ENCODE measurements at regions not wholly inside any gene's neighbourhood (a gene's known extent, or its start where the extent isn't known, plus 50 kb on each side); places are given as distances from the start of the nearest gene placed in this dataset.

- Histone ChIP-seq H3K79me2 (replicated peaks; ENCODE audit: insufficient read depth, low read length) (no peaks in the 10 kb centered on the region), H3K9ac (ENCODE audit: low read length) (no peak overlapping the region), H3K9me3 (ENCODE audit: low read length) (no peaks in the 10 kb centered on the region), H2AFZ (ENCODE audit: low read depth, low read length) (no peak overlapping the region), H3K9me2 (ENCODE audit: insufficient read depth, low read length) (no peaks in the 10 kb centered on the region), H3F3A (ENCODE audit: insufficient read depth, low read length, poor library complexity, severe bottlenecking) (no peaks in the 10 kb centered on the region), H3K27me3 (ENCODE audit: insufficient read depth, low read depth, low read length) (no peaks in the 10 kb centered on the region), H3K4me3 (ENCODE audit: low read length) (no peak overlapping the region), H3K4me2 (ENCODE audit: low read length) (no peak overlapping the region), H3K36me3 (ENCODE audit: insufficient read depth, low read length) (no peaks in the 10 kb centered on the region), H4K20me1 (ENCODE audit: insufficient read depth) (no peaks in the 10 kb centered on the region), H3K27ac (ENCODE audit: low read length) (no peak overlapping the region)
- TF ChIP-seq SMC3 (conservative IDR thresholded peaks at IDR 0.05; ENCODE audit: poor library complexity), result no peak
- no peak for TF ChIP-seq CTCF (IDR thresholded peaks at IDR 0.05; ENCODE audit: poor library complexity, severe bottlenecking)
Measured at GRCh38 chr7:42702647-42703046, 209.2 kb downstream of the C7orf25 start.

- TF ChIP-seq EZH2 (IDR thresholded peaks at IDR 0.05; ENCODE audit: borderline replicate concordance, insufficient read depth, low read length, poor library complexity, severe bottlenecking) (no peak), SMC3 (conservative IDR thresholded peaks at IDR 0.05; ENCODE audit: poor library complexity) (no peak), POLR2AphosphoS5 (IDR thresholded peaks at IDR 0.05) (no peak), MXI1 (conservative IDR thresholded peaks at IDR 0.05; ENCODE audit: poor library complexity, severe bottlenecking) (no peak), TAF1 (IDR thresholded peaks at IDR 0.05; ENCODE audit: low read depth) (no peak), CTCF (IDR thresholded peaks at IDR 0.05; ENCODE audit: poor library complexity, severe bottlenecking) (no peak), EP300 (conservative IDR thresholded peaks at IDR 0.05; ENCODE audit: poor library complexity, severe bottlenecking) (no peak), REST (IDR thresholded peaks at IDR 0.05; ENCODE audit: borderline replicate concordance) (no peak), RAD21 (conservative IDR thresholded peaks at IDR 0.05) (no peak)
- Histone ChIP-seq H4K20me1 (ENCODE audit: insufficient read depth) (no peaks in the 10 kb centered on the region), H3F3A (ENCODE audit: insufficient read depth, low read length, poor library complexity, severe bottlenecking) (no peaks in the 10 kb centered on the region), H3K9me2 (ENCODE audit: insufficient read depth, low read length) (no peaks in the 10 kb centered on the region), H3K9me3 (ENCODE audit: low read length) (no peaks in the 10 kb centered on the region), H3K4me2 (ENCODE audit: low read length) (no peak overlapping the region), H3K27me3 (ENCODE audit: insufficient read depth, low read depth, low read length) (no peaks in the 10 kb centered on the region), H3K4me3 (ENCODE audit: low read length) (no peak overlapping the region), H3K79me2 (replicated peaks; ENCODE audit: insufficient read depth, low read length) (no peaks in the 10 kb centered on the region), H3K9ac (ENCODE audit: low read length) (no peak overlapping the region), H3K36me3 (ENCODE audit: insufficient read depth, low read length) (no peaks in the 10 kb centered on the region), H2AFZ (ENCODE audit: low read depth, low read length) (no peak overlapping the region), H3K27ac (ENCODE audit: low read length) (no peak overlapping the region)
Measured at GRCh38 chr7:42700406-42701327, 211.2 kb downstream of the C7orf25 start.

All from neural cell (in vitro differentiated cells).